GM21619 (cell line): ENCODE measurements at regions not wholly inside any gene's neighbourhood (a gene's known extent, or its start where the extent isn't known, plus 50 kb on each side); places are given as distances from the start of the nearest gene placed in this dataset.

Experiments
- ATAC-seq: cut with Tn5 transposase; IDR thresholded peaks from one replicate; pipeline ENCODE4 v1.9.1; 2021; ENCODE audit not compliant: unreplicated experiment

DNA sequence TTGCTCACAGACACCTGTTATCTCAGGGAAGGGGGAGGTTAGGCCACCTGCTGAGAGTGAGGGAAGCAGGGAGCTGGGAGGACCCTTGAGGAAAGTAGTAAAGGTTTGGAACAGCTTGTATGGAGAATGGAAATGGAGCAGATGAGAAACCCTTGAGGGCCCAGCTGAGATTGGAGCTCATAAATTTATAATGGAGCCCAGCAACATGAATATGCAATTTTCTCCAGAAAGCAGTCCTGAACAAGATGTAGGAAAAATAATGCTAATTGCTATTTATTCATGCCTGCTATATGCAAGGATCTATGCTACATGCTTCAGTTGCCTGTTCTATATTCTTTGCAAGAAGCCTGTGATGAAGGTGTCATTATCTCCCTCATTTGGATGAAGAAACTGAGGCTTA, 67.5 kb upstream of the LEF1 start:
- no peak for ATAC-seq

- no peak for ATAC-seq
Measured at GRCh38 chr4:108227923-108228322, 59.2 kb upstream of the LEF1 start.

GRCh38 chr4:108224611-108225053, 55.9 kb upstream of the LEF1 start:
- ATAC-seq, result no peak

GRCh38 chr4:108223313-108223712, 54.6 kb upstream of the LEF1 start:
- ATAC-seq, result no peak

DNA sequence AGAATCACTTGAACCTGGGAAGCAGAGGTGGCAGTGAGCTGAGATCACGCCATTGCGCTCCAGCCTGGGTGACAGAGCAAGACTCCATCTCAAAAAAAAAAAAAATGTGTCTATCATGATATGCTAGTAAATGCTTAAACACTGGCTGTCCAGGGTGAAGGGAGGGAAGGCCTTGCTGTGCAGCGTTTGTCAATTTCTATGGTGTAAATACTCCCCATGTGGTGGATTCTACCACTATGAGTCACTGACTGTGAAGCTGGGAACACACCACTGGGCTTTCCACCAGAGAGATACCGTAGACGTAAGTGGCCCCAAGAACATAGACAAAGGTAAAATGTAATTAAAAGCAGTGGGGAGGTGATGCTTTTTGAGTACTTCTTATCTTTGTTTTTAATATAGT, 51.3 kb upstream of the LEF1 start:
- no peak for ATAC-seq
